H1 (cell line): ENCODE measurements at regions not wholly inside any gene's neighbourhood (a gene's known extent, or its start where the extent isn't known, plus 50 kb on each side); places are given as distances from the start of the nearest gene placed in this dataset.
"Not testable (repeated sequence)": the region's sequence is repeated elsewhere in the genome, so short reads cannot be mapped to it uniquely, and the experiment has no call there.

Experiments
- CTCF ChIA-PET: fragments of 300-600 bp; sonication (Branson Sonifier 250); formaldehyde crosslinking; loops from one replicate; lab custom pipeline; 2021; ENCODE audit not compliant: partially characterized antibody; lab: Charles Lee
- POLR2A ChIA-PET: fragments of 300-600 bp; sonication (Branson Sonifier 250); formaldehyde crosslinking; loops from one replicate; lab custom pipeline; 2021; ENCODE audit warnings: inconsistent platforms; ENCODE audit not compliant: partially characterized antibody; lab: Charles Lee
- DNase-seq, 2 experiments: peaks; one replicate each; pipeline versions ENCODE4 v3.0.0 to v3.0.0-alpha.2; 2010 to 2022; ENCODE audit warnings: low spot score in 2 of 2, low read depth in 1 of 2, mixed read lengths in 1 of 2
- FAIRE-seq: peaks from 2 replicates; lab custom pipeline; 2011; peaks lifted over from hg19 to GRCh38; lab: Jason Lieb, UNC
- H2AFZ ChIP-seq: 2 replicates; pipeline ENCODE4 v1.8.1; 2012; ENCODE audit warnings: low read length, inconsistent platforms
- H2AK5ac ChIP-seq: 2 replicates; pipeline ENCODE4 v1.6.1; 2013; ENCODE audit warnings: low read depth, low read length
- H2BK120ac ChIP-seq: replicated peaks from 2 replicates; pipeline ENCODE3; 2013; ENCODE audit warnings: low read depth, low read length, inconsistent platforms
- H2BK12ac ChIP-seq: 2 replicates; pipeline ENCODE4 v1.6.1; 2013; ENCODE audit warnings: low read depth, low read length
- H2BK15ac ChIP-seq: 2 replicates; pipeline ENCODE4 v1.6.1; 2013; ENCODE audit warnings: low read length
- H2BK20ac ChIP-seq: 2 replicates; pipeline ENCODE4 v1.6.1; 2013; ENCODE audit warnings: low read length
- H2BK5ac ChIP-seq: 2 replicates; pipeline ENCODE4 v1.6.1; 2013; ENCODE audit warnings: low read depth, low read length
- H3K14ac ChIP-seq: 2 replicates; pipeline ENCODE4 v1.6.1; 2013; ENCODE audit warnings: inconsistent platforms; ENCODE audit not compliant: insufficient read length
- H3K18ac ChIP-seq: 2 replicates; pipeline ENCODE4 v1.6.1; 2013; ENCODE audit warnings: low read length; ENCODE audit errors: extremely low read depth
- H3K23ac ChIP-seq: 2 replicates; pipeline ENCODE4 v1.6.1; 2013; ENCODE audit warnings: inconsistent platforms; ENCODE audit not compliant: insufficient read length
- H3K23me2 ChIP-seq: 2 replicates; pipeline ENCODE4 v1.6.1; 2013; ENCODE audit warnings: low read depth, low read length
- H3K27ac ChIP-seq: 2 replicates; pipeline ENCODE4 v1.6.1; 2011; ENCODE audit warnings: low read depth, low read length, inconsistent platforms
- H3K27me3 ChIP-seq, 4 experiments: replicated peaks in 1 of 4; 1 replicate in 1 of 4; 2 replicates in 3 of 4; pipeline versions ENCODE4 v1.6.1 to v1.8.1; 2011 to 2013; ENCODE audit warnings: low read length in 3 of 4, mild to moderate bottlenecking in 3 of 4, inconsistent platforms in 2 of 4, mixed read lengths in 2 of 4, moderate library complexity in 1 of 4; ENCODE audit not compliant: control insufficient read depth in 3 of 4, insufficient read depth in 3 of 4; ENCODE audit errors: extremely low read depth in 1 of 4
- H3K36me3 ChIP-seq, 4 experiments: 2 replicates each; pipeline versions ENCODE4 v1.6.1 to v1.8.1; 2011 to 2013; ENCODE audit warnings: mild to moderate bottlenecking in 4 of 4, low read length in 3 of 4, moderate library complexity in 2 of 4, control low read depth in 1 of 4, inconsistent platforms in 1 of 4; ENCODE audit not compliant: insufficient read depth in 4 of 4, control insufficient read depth in 2 of 4
- H3K4ac ChIP-seq: replicated peaks from 2 replicates; pipeline ENCODE3; 2013; ENCODE audit warnings: low read length, low read depth, mixed read lengths, inconsistent platforms; ENCODE audit not compliant: insufficient read length
- H3K4me1 ChIP-seq, 4 experiments: replicated peaks in 1 of 4; 1 replicate in 1 of 4; 2 replicates in 3 of 4; pipeline versions ENCODE4 v1.6.1 to v1.8.1; 2011 to 2013; ENCODE audit warnings: low read length in 3 of 4, inconsistent platforms in 2 of 4, mixed read lengths in 1 of 4; ENCODE audit not compliant: insufficient read depth in 4 of 4, control insufficient read depth in 3 of 4
- H3K4me2 ChIP-seq, 2 experiments: 2 replicates each; pipeline versions ENCODE4 v1.6.1 to v1.8.1; 2011 to 2013; ENCODE audit warnings: low read depth in 2 of 2, low read length in 2 of 2, control low read depth in 1 of 2, inconsistent platforms in 1 of 2, mild to moderate bottlenecking in 1 of 2; ENCODE audit not compliant: insufficient read depth in 1 of 2
- H3K4me3 ChIP-seq, 4 experiments: fragments of 200-600, 300-600 bp in 1 of 4; sonication (generic), shearing (Covaris generic), sonication (Bioruptor Twin) in 1 of 4; 2 replicates each; pipeline versions ENCODE4 v1.5.1 to v1.8.1; 2011 to 2016; ENCODE audit warnings: low read length in 4 of 4, low read depth in 3 of 4, control low read depth in 2 of 4, inconsistent platforms in 2 of 4, mild to moderate bottlenecking in 2 of 4, mixed read lengths in 1 of 4, moderate library complexity in 1 of 4; ENCODE audit not compliant: insufficient read depth in 2 of 4; ENCODE audit errors: extremely low read depth in 1 of 4
- H3K56ac ChIP-seq: replicated peaks from 2 replicates; pipeline ENCODE3; 2013; ENCODE audit warnings: low read depth, mild to moderate bottlenecking, mixed read lengths, low read length, inconsistent platforms; ENCODE audit not compliant: insufficient read length
- H3K79me1 ChIP-seq: 2 replicates; pipeline ENCODE4 v1.6.1; 2013; ENCODE audit warnings: low read depth, low read length, control low read depth
- H3K79me2 ChIP-seq, 2 experiments: 2 replicates each; pipeline versions ENCODE4 v1.6.1 to v1.8.1; 2012 to 2013; ENCODE audit warnings: low read length in 2 of 2, mild to moderate bottlenecking in 2 of 2, inconsistent platforms in 1 of 2; ENCODE audit not compliant: insufficient read depth in 2 of 2, control insufficient read depth in 1 of 2
- H3K9ac ChIP-seq, 4 experiments: replicated peaks in 1 of 4; 1 replicate in 1 of 4; 2 replicates in 3 of 4; pipeline versions ENCODE4 v1.6.1 to v1.8.1; 2011 to 2013; ENCODE audit warnings: low read depth in 3 of 4, low read length in 3 of 4, control low read depth in 2 of 4, mild to moderate bottlenecking in 2 of 4, moderate library complexity in 2 of 4, inconsistent platforms in 1 of 4; ENCODE audit errors: extremely low read depth in 1 of 4
- H3K9me3 ChIP-seq, 2 experiments: 2 replicates each; pipeline versions ENCODE4 v1.6.1 to v1.8.1; 2012 to 2013; ENCODE audit warnings: mild to moderate bottlenecking in 2 of 2, moderate library complexity in 2 of 2, control low read depth in 1 of 2, inconsistent platforms in 1 of 2, low read depth in 1 of 2, low read length in 1 of 2, mixed read lengths in 1 of 2; ENCODE audit not compliant: insufficient read depth in 2 of 2
- H4K20me1 ChIP-seq, 2 experiments: replicated peaks in 1 of 2; 2 replicates each; pipeline versions ENCODE3 to v1.8.1; 2011 to 2013; ENCODE audit warnings: inconsistent platforms in 2 of 2, low read length in 2 of 2, mild to moderate bottlenecking in 1 of 2; ENCODE audit not compliant: insufficient read depth in 2 of 2, control insufficient read depth in 1 of 2
- H4K5ac ChIP-seq: 2 replicates; pipeline ENCODE4 v1.6.1; 2013; ENCODE audit warnings: low read length, low read depth, mixed read lengths, inconsistent platforms; ENCODE audit not compliant: insufficient read length
- H4K8ac ChIP-seq: 2 replicates; pipeline ENCODE4 v1.8.0; 2013; ENCODE audit warnings: mild to moderate bottlenecking, moderate library complexity, low read length, inconsistent platforms; ENCODE audit not compliant: insufficient read depth; ENCODE audit errors: extremely low read depth
- H4K91ac ChIP-seq: replicated peaks from 2 replicates; pipeline ENCODE3; 2013; ENCODE audit warnings: low read length, mixed read lengths, inconsistent platforms; ENCODE audit not compliant: insufficient read length
- WGBS, 2 experiments: shearing (Covaris generic) in 1 of 2; methylation state at CpG; one replicate each; pipeline versions ENCODE4 v1.1.6 to v1.1.7; 2013 to 2015; ENCODE audit warnings: low lambda C conversion rate in 2 of 2, mixed read lengths in 2 of 2, inconsistent platforms in 1 of 2, low coverage in 1 of 2, missing lambda C conversion rate in 1 of 2; ENCODE audit not compliant: insufficient replicate concordance in 2 of 2, insufficient coverage in 1 of 2, insufficient read length in 1 of 2; ENCODE audit errors: extremely low coverage in 1 of 2, missing lambda C conversion rate in 1 of 2; 5-methylcytosine and 5-hydroxymethylcytosine counted together

DNA sequence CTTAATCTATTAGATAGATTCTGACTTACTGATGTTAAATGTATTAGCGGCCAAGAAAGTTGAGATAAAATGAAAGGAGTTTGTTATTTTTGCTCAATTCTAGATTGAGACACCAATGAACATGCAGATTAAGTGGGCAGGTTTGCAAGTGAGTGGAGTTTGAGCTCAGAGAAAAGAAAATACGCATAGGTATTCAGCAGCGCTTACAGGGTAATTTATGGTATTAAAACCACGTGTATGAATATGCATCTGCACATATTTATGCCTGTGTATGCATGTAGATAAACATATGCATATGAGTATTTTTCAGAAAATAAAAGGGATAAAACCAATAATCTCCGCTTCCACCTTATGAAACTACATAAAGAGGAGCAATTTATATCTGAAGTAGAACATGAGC is 1450.1 kb downstream of the RPIA start:
- H2BK15ac ChIP-seq, H2BK12ac ChIP-seq, H3K18ac ChIP-seq, CTCF ChIA-PET, H2BK120ac ChIP-seq, H3K27ac ChIP-seq, POLR2A ChIA-PET, H2AFZ ChIP-seq, H3K79me1 ChIP-seq, H3K14ac ChIP-seq, FAIRE-seq, H4K5ac ChIP-seq, H2AK5ac ChIP-seq, H3K23me2 ChIP-seq, H3K27me3 ChIP-seq, H3K23ac ChIP-seq, H3K79me2 ChIP-seq, H3K9ac ChIP-seq, H4K20me1 ChIP-seq, H3K9me3 ChIP-seq, H3K4me2 ChIP-seq, DNase-seq, H3K4ac ChIP-seq, H3K36me3 ChIP-seq, H2BK20ac ChIP-seq, H3K56ac ChIP-seq, H4K8ac ChIP-seq, H4K91ac ChIP-seq, H2BK5ac ChIP-seq, H3K4me3 ChIP-seq, H3K4me1 ChIP-seq: not testable (repeated sequence)
- 54% methylated on average over 5 of the region's 5 CpGs; no CpG with 5 or more reads in 1 of the 2 experiments for WGBS, 2 experiments

DNA sequence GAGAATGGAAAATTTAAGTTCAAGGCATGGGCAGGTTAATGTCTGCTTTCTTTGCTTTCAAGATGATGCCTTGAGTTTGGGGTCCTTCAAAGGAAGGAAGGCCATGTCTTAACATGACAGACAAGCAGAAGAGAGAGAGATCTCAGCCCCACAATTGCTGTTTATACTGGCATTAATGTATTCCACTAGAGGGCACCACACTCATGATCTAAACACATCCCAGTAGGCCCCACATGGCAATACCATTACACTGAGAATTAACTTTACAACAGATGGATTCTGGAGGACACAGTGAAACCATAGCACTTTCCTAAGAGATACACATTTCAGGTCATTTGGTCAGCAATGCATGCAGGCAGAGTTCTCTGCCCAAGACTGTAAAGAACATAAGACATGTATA is 1460.3 kb downstream of the RPIA start:
- H2BK120ac ChIP-seq, H3K79me1 ChIP-seq, H3K4ac ChIP-seq, H3K27ac ChIP-seq, H2AFZ ChIP-seq, H2AK5ac ChIP-seq, H3K4me1 ChIP-seq, H4K5ac ChIP-seq, CTCF ChIA-PET, H3K9me3 ChIP-seq, POLR2A ChIA-PET, H3K79me2 ChIP-seq, H4K91ac ChIP-seq, DNase-seq, H2BK5ac ChIP-seq, H3K4me2 ChIP-seq, H3K56ac ChIP-seq, H3K36me3 ChIP-seq, H3K27me3 ChIP-seq, H4K8ac ChIP-seq, H4K20me1 ChIP-seq, H2BK15ac ChIP-seq, H3K9ac ChIP-seq, H2BK20ac ChIP-seq, H3K14ac ChIP-seq, H3K23ac ChIP-seq, H3K23me2 ChIP-seq, H3K4me3 ChIP-seq, H2BK12ac ChIP-seq, H3K18ac ChIP-seq: not testable (repeated sequence)
- peak; percentile 83 for FAIRE-seq
